IMR-90 (cell line): ENCODE measurements at regions not wholly inside any gene's neighbourhood (a gene's known extent, or its start where the extent isn't known, plus 50 kb on each side); places are given as distances from the start of the nearest gene placed in this dataset.
A peak's percentile ranks its signal among the peaks of the same experiment; 100 is the strongest.

ENCODE experiments used
- ATAC-seq: fragments of 200-7000 bp; cut with Tn5 transposase; 2 replicates; pipeline ENCODE4 v1.9.1; 2020; ENCODE audit warnings: low read depth, mild to moderate bottlenecking, moderate library complexity
- BruUV-seq: library from RNA; stranded (reverse); fragments of 400-500 nt; replicated peaks from 2 replicates; lab custom pipeline; 2021; lab: Mats Ljungman, UMichigan
- CTCF ChIA-PET: fragments of 300-600 bp; formaldehyde crosslinking; extraction: SDS; loops from one replicate; lab custom pipeline; 2021; ENCODE audit warnings: antibody characterized with exemption; lab: Yijun Ruan, JAX
- POLR2A ChIA-PET: fragments of 300-600 bp; sonication (Branson Sonifier 250); formaldehyde crosslinking; loops from one replicate; lab custom pipeline; 2022; ENCODE audit warnings: antibody characterized with exemption; ENCODE audit not compliant: unreplicated experiment; lab: Charles Lee
- DNase-seq: peaks from one replicate; pipeline ENCODE4 v3.0.0; 2013
- H2AFZ ChIP-seq: replicated peaks from 2 replicates; pipeline ENCODE3; 2013; ENCODE audit warnings: low read length, mild to moderate bottlenecking; ENCODE audit not compliant: poor library complexity
- H2AK5ac ChIP-seq: 2 replicates; pipeline ENCODE4 v1.6.1; 2013; ENCODE audit warnings: low read depth, low read length, inconsistent platforms
- H2AK9ac ChIP-seq: replicated peaks from 2 replicates; pipeline ENCODE3; 2013; ENCODE audit warnings: mild to moderate bottlenecking, low read depth, low read length, moderate library complexity; ENCODE audit not compliant: poor library complexity
- H2BK120ac ChIP-seq: 2 replicates; pipeline ENCODE4 v1.6.1; 2013; ENCODE audit warnings: low read depth, low read length, inconsistent platforms
- H2BK15ac ChIP-seq: 3 replicates; pipeline ENCODE4 v1.6.1; 2013; ENCODE audit warnings: low read depth, low read length, inconsistent platforms
- H2BK20ac ChIP-seq: 2 replicates; pipeline ENCODE4 v1.6.1; 2013; ENCODE audit warnings: low read depth, mild to moderate bottlenecking, inconsistent platforms, low read length, moderate library complexity
- H2BK5ac ChIP-seq: 2 replicates; pipeline ENCODE4 v1.6.1; 2013; ENCODE audit warnings: mild to moderate bottlenecking, low read depth, low read length, inconsistent platforms; ENCODE audit not compliant: poor library complexity, severe bottlenecking
- H3K14ac ChIP-seq: replicated peaks from 2 replicates; pipeline ENCODE4 v1.6.1; 2013; ENCODE audit warnings: low read depth, low read length, inconsistent platforms
- H3K18ac ChIP-seq: 2 replicates; pipeline ENCODE4 v1.6.1; 2013; ENCODE audit warnings: low read depth, low read length, control low read depth
- H3K23ac ChIP-seq: 2 replicates; pipeline ENCODE4 v1.6.1; 2013; ENCODE audit warnings: low read depth, low read length, inconsistent platforms
- H3K27ac ChIP-seq: 2 replicates; pipeline ENCODE4 v1.5.1; 2013; ENCODE audit warnings: mild to moderate bottlenecking, control low read depth, low read length; ENCODE audit not compliant: insufficient read depth
- H3K27me3 ChIP-seq: 2 replicates; pipeline ENCODE4 v1.6.1; 2013; ENCODE audit warnings: low read length; ENCODE audit not compliant: control insufficient read depth, insufficient read depth
- H3K36me3 ChIP-seq: 2 replicates; pipeline ENCODE4 v1.6.1; 2013; ENCODE audit warnings: low read length, mixed read lengths; ENCODE audit not compliant: control insufficient read depth, insufficient read depth
- H3K4ac ChIP-seq: 2 replicates; pipeline ENCODE4 v1.6.1; 2013; ENCODE audit warnings: low read depth, low read length, inconsistent platforms
- H3K4me1 ChIP-seq: 2 replicates; pipeline ENCODE4 v1.6.1; 2013; ENCODE audit warnings: low read length, mixed read lengths; ENCODE audit not compliant: control insufficient read depth, insufficient read depth
- H3K4me2 ChIP-seq: 2 replicates; pipeline ENCODE4 v1.6.1; 2013; ENCODE audit warnings: low read depth, mild to moderate bottlenecking, control low read depth, low read length, moderate library complexity
- H3K4me3 ChIP-seq: 2 replicates; pipeline ENCODE4 v1.5.1; 2013; ENCODE audit warnings: low read depth, mild to moderate bottlenecking, control low read depth, low read length, moderate library complexity; ENCODE audit not compliant: insufficient read depth
- H3K56ac ChIP-seq: 2 replicates; pipeline ENCODE4 v1.6.1; 2013; ENCODE audit warnings: low read length, inconsistent platforms; ENCODE audit not compliant: insufficient read depth; ENCODE audit errors: extremely low read depth
- H3K79me1 ChIP-seq, 2 experiments: 2 replicates each; pipeline ENCODE4 v1.6.1; 2013; ENCODE audit warnings: low read length in 2 of 2, inconsistent platforms in 1 of 2, low read depth in 1 of 2
- H3K9ac ChIP-seq: 2 replicates; pipeline ENCODE4 v1.6.1; 2013; ENCODE audit warnings: low read depth, low read length, control low read depth
- H3K9me1 ChIP-seq: 2 replicates; pipeline ENCODE4 v1.6.1; 2013; ENCODE audit warnings: low read length, inconsistent platforms; ENCODE audit not compliant: insufficient read depth
- H3K9me3 ChIP-seq: 2 replicates; pipeline ENCODE4 v1.6.1; 2013; ENCODE audit warnings: low read length; ENCODE audit not compliant: control insufficient read depth, insufficient read depth
- H4K20me1 ChIP-seq: 2 replicates; pipeline ENCODE4 v1.6.1; 2013; ENCODE audit warnings: low read length, inconsistent platforms; ENCODE audit not compliant: insufficient read depth
- H4K5ac ChIP-seq: 2 replicates; pipeline ENCODE4 v1.6.1; 2013; ENCODE audit warnings: mild to moderate bottlenecking, low read depth, low read length, control low read depth
- H4K8ac ChIP-seq, 2 experiments: 2 replicates each; pipeline ENCODE4 v1.6.1; 2013; ENCODE audit warnings: low read depth in 2 of 2, low read length in 2 of 2, control low read depth in 1 of 2, inconsistent platforms in 1 of 2
- H4K91ac ChIP-seq: 2 replicates; pipeline ENCODE4 v1.6.1; 2013; ENCODE audit warnings: low read depth, low read length, inconsistent platforms; ENCODE audit not compliant: insufficient read depth
- BHLHE40 ChIP-seq: fragments of 150-350 bp; IDR thresholded peaks from 2 replicates; pipeline ENCODE4 v1.6.1; 2016; ENCODE audit warnings: mild to moderate bottlenecking, low read depth, low read length
- FOS ChIP-seq: fragments of 150-350 bp; IDR thresholded peaks from 2 replicates; pipeline ENCODE4 v1.6.1; 2016; ENCODE audit warnings: low read depth, low read length
- MAFK ChIP-seq: IDR thresholded peaks from 2 replicates; pipeline ENCODE4 v1.6.1; 2012; ENCODE audit warnings: low read depth, low read length, improper control_type of control experiment
- MAZ ChIP-seq: IDR thresholded peaks from 2 replicates; pipeline ENCODE4 v1.6.1; 2012; ENCODE audit warnings: low read depth, mild to moderate bottlenecking, low read length, improper control_type of control experiment, moderate library complexity, borderline replicate concordance
- MXI1 ChIP-seq: IDR thresholded peaks from 2 replicates; pipeline ENCODE4 v1.6.1; 2012; ENCODE audit warnings: low read depth, mild to moderate bottlenecking, low read length, moderate library complexity, borderline replicate concordance
- POLR2A ChIP-seq: IDR thresholded peaks from 2 replicates; pipeline ENCODE4 v1.6.1; 2012; ENCODE audit warnings: mild to moderate bottlenecking, low read depth, low read length
- RAD21 ChIP-seq: IDR thresholded peaks from 2 replicates; pipeline ENCODE4 v1.6.1; 2012; ENCODE audit warnings: low read length, improper control_type of control experiment
- RCOR1 ChIP-seq: IDR thresholded peaks from 2 replicates; pipeline ENCODE4 v1.6.1; 2012; ENCODE audit warnings: mild to moderate bottlenecking, low read length, improper control_type of control experiment; ENCODE audit not compliant: insufficient replicate concordance
- RFX5 ChIP-seq: IDR thresholded peaks from 2 replicates; pipeline ENCODE4 v1.8.0; 2012; ENCODE audit warnings: low read depth, mild to moderate bottlenecking, low read length, moderate library complexity
- WGBS, 2 experiments: methylation state at CpG; one replicate each; pipeline versions ENCODE4 v1.1.5 to v1.1.7; 2013; ENCODE audit warnings: missing lambda C conversion rate in 2 of 2; ENCODE audit not compliant: insufficient read length in 1 of 2; ENCODE audit errors: extremely low coverage in 2 of 2; 5-methylcytosine and 5-hydroxymethylcytosine counted together
- dilution Hi-C: fragments of 300-500 bp; cut with HindIII; formaldehyde crosslinking; loops from one replicate; pipeline ENCODE4 v1.14.3; 2018; ENCODE audit warnings: low sequenced_read_pairs; ENCODE audit not compliant: unreplicated experiment
- in situ Hi-C: fragments of 300-500 bp; cut with MboI; formaldehyde crosslinking; loops from 3 replicates; pipeline ENCODE4 v1.14.3; 2019; ENCODE audit warnings: low sequenced_read_pairs, inconsistent platforms, mixed read lengths
- intact Hi-C: fragments of 100-400 bp; cut with micrococcal nuclease; formaldehyde crosslinking; loops from 2 replicates; pipeline ENCODE4 v1.10.0; 2022

- POLR2A ChIA-PET, result no interaction called here
- H3K36me3 ChIP-seq, result no peaks in the 10 kb centered on the region
These were observed 231.0 kb upstream of the ATP2B1 start for GRCh38 chr12:89939522-89940215.

More at GRCh38 chr12:89939522-89940215, 231.0 kb upstream of the ATP2B1 start:
- in situ Hi-C loops, result no loop called here
- Histone ChIP-seq H3K56ac (no peak overlapping the region), H2BK5ac (no peak overlapping the region), H3K4me2 (no peak overlapping the region), H4K8ac (no peak overlapping the region), H4K20me1 (no peaks in the 10 kb centered on the region), H3K14ac (no peak overlapping the region), H3K27me3 (no peaks in the 10 kb centered on the region), H3K23ac (no peak overlapping the region), H2BK20ac (no peak overlapping the region), H2BK15ac (no peak overlapping the region), H3K4me3 (no peak overlapping the region), H3K4ac (no peak overlapping the region), H3K27ac (no peak overlapping the region), H4K91ac (no peak overlapping the region), H3K79me1 (no peaks in the 10 kb centered on the region), H3K9me1 (peaks cover 4% of the 10 kb centered on the region; the same call in 1 of the 2 replicates), H2AK5ac (no peak overlapping the region), H2AFZ (no peak overlapping the region), H2BK120ac (no peak overlapping the region), H3K9ac (no peak overlapping the region), H4K5ac (no peak overlapping the region), H3K18ac (no peak overlapping the region), H3K9me3 (no peaks in the 10 kb centered on the region), H2AK9ac (no peak overlapping the region), H3K4me1 (peaks cover 4% of the 10 kb centered on the region)
- DNase-seq (peak; percentile 25), ATAC-seq (no peak)
- dilution Hi-C loops, result no loop called here
- CTCF ChIA-PET, result no interaction called here
- no CpG with 5 or more reads among the region's 1 CpG for WGBS, 2 experiments
- intact Hi-C loops, result no loop called here
- BruUV-seq, result no TSS peak
- no peak for TF ChIP-seq BHLHE40
- no peak for TF ChIP-seq MXI1
- no peak for TF ChIP-seq RFX5
- no peak for TF ChIP-seq POLR2A
- TF ChIP-seq MAZ, result no peak
- TF ChIP-seq RAD21, result no peak
- no peak for TF ChIP-seq RCOR1
- no peak for TF ChIP-seq MAFK
- no peak for TF ChIP-seq FOS
